Glomerular visceral epithelial cell (primary cell): ENCODE measurements at regions not wholly inside any gene's neighbourhood (a gene's known extent, or its start where the extent isn't known, plus 50 kb on each side); places are given as distances from the start of the nearest gene placed in this dataset.
"Not testable (repeated sequence)": the region's sequence is repeated elsewhere in the genome, so short reads cannot be mapped to it uniquely, and the experiment has no call there.

Experiments
- DNase-seq: peaks from one replicate; pipeline ENCODE4 v3.0.0-alpha.2; 2016; ENCODE audit errors: extremely low spot score

GRCh38 chr13:61358599-61358998 is 57.0 kb downstream of the PCDH20 start:
- no peak for DNase-seq

- peak; percentile 13 for DNase-seq
Observed at GRCh38 chr13:61350341-61350740, 65.3 kb downstream of the PCDH20 start.

- no peak for DNase-seq
Observed at GRCh38 chr13:61339054-61339621, 76.5 kb downstream of the PCDH20 start.

- no peak for DNase-seq
Observed at GRCh38 chr13:61316647-61317046, 99.0 kb downstream of the PCDH20 start.

- DNase-seq: peak; percentile 73
Observed at GRCh38 chr13:61294467-61295191, 121.0 kb downstream of the PCDH20 start.

GRCh38 chr13:61286148-61286745 is 129.4 kb downstream of the PCDH20 start:
- DNase-seq: peak; percentile 62

GRCh38 chr13:61277586-61278276 is 137.9 kb downstream of the PCDH20 start:
- peak; percentile 41 for DNase-seq

- DNase-seq: peak; percentile 12
Observed at GRCh38 chr13:61277088-61277487, 138.6 kb downstream of the PCDH20 start.

GRCh38 chr13:61276401-61276800 is 139.2 kb downstream of the PCDH20 start:
- peak; percentile 60 for DNase-seq

- DNase-seq: peak; percentile 23
Observed at GRCh38 chr13:61275736-61276135, 139.9 kb downstream of the PCDH20 start.

GRCh38 chr13:61275251-61275650 is 140.4 kb downstream of the PCDH20 start:
- peak; percentile 7 for DNase-seq

- not testable (repeated sequence) for DNase-seq
Observed at GRCh38 chr13:61266896-61267295, 148.8 kb downstream of the PCDH20 start.

- no peak for DNase-seq
Observed at GRCh38 chr13:61261746-61262472, 153.7 kb downstream of the PCDH20 start.

- DNase-seq: no peak
Observed at GRCh38 chr13:61258185-61258584, 157.5 kb downstream of the PCDH20 start.

- DNase-seq: no peak
Observed at GRCh38 chr13:61255040-61255796, 160.4 kb downstream of the PCDH20 start.

GRCh38 chr13:61253105-61253877 is 162.4 kb downstream of the PCDH20 start:
- DNase-seq: no peak

GRCh38 chr13:61252213-61252612 is 163.4 kb downstream of the PCDH20 start:
- no peak for DNase-seq

GRCh38 chr13:61247149-61247936 is 168.3 kb downstream of the PCDH20 start:
- DNase-seq: no peak

- DNase-seq: no peak
Observed at GRCh38 chr13:61246351-61246750, 169.3 kb downstream of the PCDH20 start.

GRCh38 chr13:61215601-61216000 is 200.0 kb downstream of the PCDH20 start:
- no peak for DNase-seq
